GM12878 (cell line): ENCODE measurements at regions not wholly inside any gene's neighbourhood (a gene's known extent, or its start where the extent isn't known, plus 50 kb on each side); places are given as distances from the start of the nearest gene placed in this dataset.

Experiments
- CHD4 ChIP-seq: fragments of 200-600 bp; sonication (generic); IDR thresholded peaks from 2 replicates; pipeline ENCODE4 v1.6.1; 2016; ENCODE audit warnings: mild to moderate bottlenecking
- HDAC2 ChIP-seq: fragments of 200-600 bp; sonication (generic); IDR thresholded peaks from 2 replicates; pipeline ENCODE4 v1.6.1; 2017
- JUND ChIP-seq: IDR thresholded peaks from 2 replicates; pipeline ENCODE4 v1.6.1; 2012; ENCODE audit warnings: low read depth, mild to moderate bottlenecking, low read length, improper control_type of control experiment, moderate library complexity
- TF ChIP-seq, protein P1 (sequence below): IDR thresholded peaks from 2 replicates; pipeline ENCODE4 v1.6.1; 2012; ENCODE audit warnings: low read depth, low read length, improper control_type of control experiment
- TF ChIP-seq, protein P2 (sequence below), 3 experiments: IDR thresholded peaks in 2 of 3; conservative IDR thresholded peaks in 1 of 3; 2 replicates each; pipeline ENCODE4 v1.5.1; 2011; ENCODE audit warnings: low read depth in 3 of 3, low read length in 3 of 3, mild to moderate bottlenecking in 3 of 3, control low read depth in 2 of 3, moderate library complexity in 2 of 3, inconsistent platforms in 1 of 3, mixed read lengths in 1 of 3; ENCODE audit not compliant: control insufficient read depth in 2 of 3, insufficient read depth in 1 of 3; ENCODE audit errors: extremely low read depth in 1 of 3
- TF ChIP-seq, protein P3 (sequence below): IDR thresholded peaks from 2 replicates; pipeline ENCODE4 v1.6.1; 2012; ENCODE audit warnings: low read depth, low read length, improper control_type of control experiment

DNA sequence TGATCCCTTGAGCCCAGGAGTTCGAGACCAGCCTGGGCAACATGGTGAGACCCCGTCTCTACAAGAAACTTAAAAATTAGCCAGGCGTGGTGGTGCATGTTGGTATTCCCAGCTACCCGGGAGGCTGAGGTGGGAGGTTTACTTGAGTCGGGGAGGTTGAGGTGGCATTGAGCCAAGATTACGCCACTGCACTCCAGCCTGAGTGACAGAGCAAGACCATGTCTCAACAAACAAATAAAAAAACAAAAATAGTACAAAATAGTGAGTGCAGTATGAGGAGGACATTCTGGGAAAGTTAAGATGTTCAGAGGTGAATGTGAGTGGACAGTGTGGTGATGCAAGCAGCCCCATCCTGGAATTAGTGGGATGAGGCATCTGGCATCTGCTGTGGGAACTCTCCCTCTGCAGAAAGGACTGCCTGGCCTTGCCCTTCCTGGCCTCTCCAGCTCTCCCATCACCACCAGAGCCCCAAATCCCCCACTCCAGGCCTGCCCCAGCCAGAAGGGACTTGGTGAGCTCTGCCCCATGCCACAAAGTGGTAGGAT lies 96.6 kb upstream of the PARD3 start:
- TF ChIP-seq JUND (no peak), CHD4 (no peak), HDAC2 (no peak)
- TF ChIP-seq, protein P1, sequence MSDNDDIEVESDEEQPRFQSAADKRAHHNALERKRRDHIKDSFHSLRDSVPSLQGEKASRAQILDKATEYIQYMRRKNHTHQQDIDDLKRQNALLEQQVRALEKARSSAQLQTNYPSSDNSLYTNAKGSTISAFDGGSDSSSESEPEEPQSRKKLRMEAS = no peak
- TF ChIP-seq, protein P2, sequence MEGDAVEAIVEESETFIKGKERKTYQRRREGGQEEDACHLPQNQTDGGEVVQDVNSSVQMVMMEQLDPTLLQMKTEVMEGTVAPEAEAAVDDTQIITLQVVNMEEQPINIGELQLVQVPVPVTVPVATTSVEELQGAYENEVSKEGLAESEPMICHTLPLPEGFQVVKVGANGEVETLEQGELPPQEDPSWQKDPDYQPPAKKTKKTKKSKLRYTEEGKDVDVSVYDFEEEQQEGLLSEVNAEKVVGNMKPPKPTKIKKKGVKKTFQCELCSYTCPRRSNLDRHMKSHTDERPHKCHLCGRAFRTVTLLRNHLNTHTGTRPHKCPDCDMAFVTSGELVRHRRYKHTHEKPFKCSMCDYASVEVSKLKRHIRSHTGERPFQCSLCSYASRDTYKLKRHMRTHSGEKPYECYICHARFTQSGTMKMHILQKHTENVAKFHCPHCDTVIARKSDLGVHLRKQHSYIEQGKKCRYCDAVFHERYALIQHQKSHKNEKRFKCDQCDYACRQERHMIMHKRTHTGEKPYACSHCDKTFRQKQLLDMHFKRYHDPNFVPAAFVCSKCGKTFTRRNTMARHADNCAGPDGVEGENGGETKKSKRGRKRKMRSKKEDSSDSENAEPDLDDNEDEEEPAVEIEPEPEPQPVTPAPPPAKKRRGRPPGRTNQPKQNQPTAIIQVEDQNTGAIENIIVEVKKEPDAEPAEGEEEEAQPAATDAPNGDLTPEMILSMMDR (IDR thresholded peaks at IDR 0.05 in 2 of 3, conservative IDR thresholded peaks at IDR 0.05 in 1 of 3; ENCODE audit: control insufficient read depth in 2 of 3, extremely low read depth in 1 of 3, insufficient read depth in 1 of 3, low read depth in 3 of 3, low read length in 3 of 3) = no peak
- TF ChIP-seq, protein P3, sequence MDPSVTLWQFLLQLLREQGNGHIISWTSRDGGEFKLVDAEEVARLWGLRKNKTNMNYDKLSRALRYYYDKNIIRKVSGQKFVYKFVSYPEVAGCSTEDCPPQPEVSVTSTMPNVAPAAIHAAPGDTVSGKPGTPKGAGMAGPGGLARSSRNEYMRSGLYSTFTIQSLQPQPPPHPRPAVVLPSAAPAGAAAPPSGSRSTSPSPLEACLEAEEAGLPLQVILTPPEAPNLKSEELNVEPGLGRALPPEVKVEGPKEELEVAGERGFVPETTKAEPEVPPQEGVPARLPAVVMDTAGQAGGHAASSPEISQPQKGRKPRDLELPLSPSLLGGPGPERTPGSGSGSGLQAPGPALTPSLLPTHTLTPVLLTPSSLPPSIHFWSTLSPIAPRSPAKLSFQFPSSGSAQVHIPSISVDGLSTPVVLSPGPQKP = no peak
